Cardiac fibroblast (primary cell): ENCODE measurements at regions not wholly inside any gene's neighbourhood (a gene's known extent, or its start where the extent isn't known, plus 50 kb on each side); places are given as distances from the start of the nearest gene placed in this dataset.
A peak's percentile ranks its signal among the peaks of the same experiment; 100 is the strongest.

Source experiments
- DNase-seq, 2 donors: peaks; one replicate each; pipeline versions ENCODE4 v3.0.0 to v3.0.0-alpha.2; 2010; ENCODE audit warnings: low read depth in 2 of 2
- H3K4me3 ChIP-seq, 2 donors: replicated peaks in 1 of 2; 1 replicate in 1 of 2; 2 replicates in 1 of 2; pipeline ENCODE4 v1.5.1; 2011; ENCODE audit warnings: low read depth in 2 of 2, low read length in 2 of 2, mild to moderate bottlenecking in 2 of 2, moderate library complexity in 1 of 2
- TF ChIP-seq, protein P1 (sequence below): IDR thresholded peaks from one replicate; pipeline ENCODE4 v1.5.1; 2011; ENCODE audit warnings: low read depth, mild to moderate bottlenecking, low read length, inconsistent platforms

DNA sequence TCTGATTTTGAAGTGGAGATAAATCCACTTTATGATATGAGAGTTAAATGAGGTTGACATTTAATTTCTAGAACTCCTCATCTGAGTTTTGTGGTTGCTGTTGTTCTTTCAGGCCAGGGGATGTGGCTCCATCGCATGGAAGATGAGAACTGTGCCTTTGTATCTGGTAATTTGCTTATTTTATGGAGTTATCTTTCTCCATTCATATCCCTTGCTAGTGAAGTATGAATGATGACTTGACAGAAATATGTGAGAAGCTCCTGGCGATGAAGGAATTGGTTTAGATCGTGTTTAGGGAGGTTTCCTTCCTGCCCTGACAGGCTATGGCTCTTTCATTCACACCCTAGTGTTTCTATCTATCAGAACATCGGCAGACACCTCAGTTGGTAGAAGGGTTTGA, 393.7 kb downstream of the ETS1 start:
- TF ChIP-seq, protein P1, sequence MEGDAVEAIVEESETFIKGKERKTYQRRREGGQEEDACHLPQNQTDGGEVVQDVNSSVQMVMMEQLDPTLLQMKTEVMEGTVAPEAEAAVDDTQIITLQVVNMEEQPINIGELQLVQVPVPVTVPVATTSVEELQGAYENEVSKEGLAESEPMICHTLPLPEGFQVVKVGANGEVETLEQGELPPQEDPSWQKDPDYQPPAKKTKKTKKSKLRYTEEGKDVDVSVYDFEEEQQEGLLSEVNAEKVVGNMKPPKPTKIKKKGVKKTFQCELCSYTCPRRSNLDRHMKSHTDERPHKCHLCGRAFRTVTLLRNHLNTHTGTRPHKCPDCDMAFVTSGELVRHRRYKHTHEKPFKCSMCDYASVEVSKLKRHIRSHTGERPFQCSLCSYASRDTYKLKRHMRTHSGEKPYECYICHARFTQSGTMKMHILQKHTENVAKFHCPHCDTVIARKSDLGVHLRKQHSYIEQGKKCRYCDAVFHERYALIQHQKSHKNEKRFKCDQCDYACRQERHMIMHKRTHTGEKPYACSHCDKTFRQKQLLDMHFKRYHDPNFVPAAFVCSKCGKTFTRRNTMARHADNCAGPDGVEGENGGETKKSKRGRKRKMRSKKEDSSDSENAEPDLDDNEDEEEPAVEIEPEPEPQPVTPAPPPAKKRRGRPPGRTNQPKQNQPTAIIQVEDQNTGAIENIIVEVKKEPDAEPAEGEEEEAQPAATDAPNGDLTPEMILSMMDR = no peak
- no peak for DNase-seq
- no peak overlapping the region for H3K4me3 ChIP-seq

GRCh38 chr11:128190312-128190711, 397.0 kb downstream of the ETS1 start:
- H3K4me3 ChIP-seq = no peak overlapping the region
- TF ChIP-seq, protein P1 = no peak
- DNase-seq = no peak

DNA sequence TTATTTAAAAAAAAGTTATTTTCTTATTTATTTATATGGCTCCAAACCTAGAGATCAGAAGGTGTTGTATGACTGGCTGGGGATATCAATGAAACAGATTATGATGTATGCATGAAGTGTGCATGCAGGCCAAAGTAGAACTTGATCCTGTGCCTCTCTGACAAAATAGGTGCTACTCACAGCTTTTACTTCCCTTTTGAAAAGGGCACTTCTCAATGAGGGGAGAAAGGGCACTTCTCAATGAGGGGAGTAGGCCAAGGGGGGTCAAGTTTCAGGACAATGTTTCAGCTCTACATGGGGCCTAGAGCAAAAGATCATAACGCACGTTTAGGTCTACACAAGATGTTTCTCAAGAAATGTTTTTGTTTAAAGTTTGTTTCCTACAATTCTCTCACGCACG, 397.5 kb downstream of the ETS1 start:
- no peak for DNase-seq
- TF ChIP-seq, protein P1 = no peak
- no peak overlapping the region for H3K4me3 ChIP-seq

GRCh38 chr11:128188346-128189004, 398.9 kb downstream of the ETS1 start:
- TF ChIP-seq, protein P1 = no peak
- H3K4me3 ChIP-seq = no peak overlapping the region
- peak in 1 of 2 donors; percentile 47 for DNase-seq

DNA sequence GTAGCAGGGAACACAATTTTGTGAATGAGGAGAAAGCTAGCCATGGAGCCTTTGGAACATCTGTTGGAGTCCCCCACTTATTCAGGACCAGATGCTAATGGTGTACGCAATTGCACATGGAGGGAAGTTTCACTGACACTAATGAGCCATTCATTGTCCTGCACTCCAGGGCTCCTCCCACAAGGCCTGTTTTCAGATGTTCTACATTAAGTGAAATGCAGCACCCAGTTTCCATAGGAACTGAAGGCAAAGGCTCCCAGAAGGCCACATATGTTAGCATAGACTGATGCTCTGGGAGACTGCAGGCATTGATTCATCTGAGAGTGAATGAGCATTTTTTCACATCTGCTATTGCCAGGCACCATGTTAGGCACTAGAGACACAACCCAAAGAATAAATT, 399.5 kb downstream of the ETS1 start:
- DNase-seq = peak in 1 of 2 donors; percentile 18
- H3K4me3 ChIP-seq = no peak overlapping the region
- TF ChIP-seq, protein P1 = no peak

DNA sequence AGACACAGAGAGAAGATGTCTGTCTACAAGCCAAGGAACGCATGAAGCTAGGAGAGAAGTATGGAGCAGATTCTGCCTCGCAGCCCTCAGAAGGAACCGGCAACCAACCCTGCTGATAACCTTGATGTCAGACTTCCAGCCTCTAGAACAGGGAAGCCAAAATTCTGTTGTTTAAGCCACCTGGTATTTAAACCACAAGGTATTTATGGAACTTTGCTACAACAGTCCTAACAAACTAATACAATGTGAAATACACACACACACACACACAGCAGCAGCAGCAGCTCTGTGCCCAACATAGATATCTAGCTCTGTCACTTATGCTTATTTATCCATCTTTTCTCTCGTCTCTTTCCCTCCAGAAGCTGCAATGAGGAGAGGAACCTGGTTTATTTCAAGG, 400.0 kb downstream of the ETS1 start:
- no peak overlapping the region for H3K4me3 ChIP-seq
- no peak for DNase-seq
- TF ChIP-seq, protein P1 = no peak

DNA sequence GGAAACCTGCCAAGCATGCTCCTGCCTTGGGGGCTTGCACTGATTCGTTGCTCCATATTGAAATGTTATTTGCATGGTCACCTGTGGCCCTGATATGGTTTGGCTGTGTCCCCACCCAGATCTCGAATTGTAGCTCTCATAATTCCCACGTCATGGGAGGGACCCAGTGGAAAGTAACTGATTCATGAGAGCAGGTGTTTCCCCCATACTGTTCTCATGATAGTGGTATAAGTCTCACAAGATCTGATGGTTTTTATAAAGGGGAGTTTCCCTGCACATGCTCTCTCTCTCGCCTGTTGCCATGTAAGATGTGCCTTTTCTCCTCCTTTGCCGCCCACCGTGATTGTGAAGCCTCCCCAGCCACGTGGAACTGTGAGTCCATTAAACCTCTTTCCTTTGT, 402.4 kb downstream of the ETS1 start:
- TF ChIP-seq, protein P1 = no peak
- no peak for DNase-seq

More for the DNA sequence above, 402.4 kb downstream of the ETS1 start:
- H3K4me3 ChIP-seq = no peak overlapping the region
